NCI-H69 (cell line): ENCODE measurements at regions not wholly inside any gene's neighbourhood (a gene's known extent, or its start where the extent isn't known, plus 50 kb on each side); places are given as distances from the start of the nearest gene placed in this dataset.

Experiments
- DNase-seq: peaks from one replicate; lab custom pipeline; 2025; lab: John Stamatoyannopoulos, UW

DNA sequence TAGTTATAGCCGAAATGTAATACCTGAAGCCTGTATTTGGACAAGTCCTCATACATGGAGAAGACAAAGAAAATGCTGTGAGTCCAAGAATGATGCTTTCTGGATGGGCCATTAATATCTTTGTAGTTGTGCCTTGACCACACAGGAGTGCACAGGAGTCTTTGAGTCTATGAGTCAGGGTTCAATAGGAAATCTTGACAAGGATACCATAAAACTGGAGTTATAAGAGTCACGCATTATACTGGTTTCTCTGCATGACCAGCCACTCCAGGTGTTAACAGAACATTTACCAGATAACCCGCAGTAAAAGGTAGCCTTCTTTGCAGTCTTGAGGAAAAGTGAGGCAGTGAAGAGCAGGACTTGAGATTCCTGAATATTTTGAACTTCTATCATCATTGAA, 464.6 kb upstream of the PKN2 start:
- no peak for DNase-seq

DNA sequence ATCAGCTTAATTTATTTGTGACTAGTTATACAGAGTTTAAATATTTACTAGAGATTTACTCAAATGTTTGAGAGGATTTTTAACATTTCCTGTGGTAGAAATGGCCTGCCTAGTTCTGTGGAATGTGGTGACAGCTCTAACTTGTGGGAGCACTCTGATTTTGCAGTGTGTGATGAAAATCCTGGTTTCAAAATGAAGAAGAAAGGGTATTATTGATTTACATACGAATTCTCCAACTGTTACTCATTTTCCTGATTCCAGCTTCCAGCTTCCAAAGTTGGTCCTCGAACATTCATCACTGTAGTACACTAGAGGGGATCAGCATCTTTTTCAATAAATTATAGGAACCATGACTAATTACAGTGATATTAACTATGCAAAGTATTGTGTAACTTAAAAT, 462.7 kb upstream of the PKN2 start:
- DNase-seq, result no peak

DNA sequence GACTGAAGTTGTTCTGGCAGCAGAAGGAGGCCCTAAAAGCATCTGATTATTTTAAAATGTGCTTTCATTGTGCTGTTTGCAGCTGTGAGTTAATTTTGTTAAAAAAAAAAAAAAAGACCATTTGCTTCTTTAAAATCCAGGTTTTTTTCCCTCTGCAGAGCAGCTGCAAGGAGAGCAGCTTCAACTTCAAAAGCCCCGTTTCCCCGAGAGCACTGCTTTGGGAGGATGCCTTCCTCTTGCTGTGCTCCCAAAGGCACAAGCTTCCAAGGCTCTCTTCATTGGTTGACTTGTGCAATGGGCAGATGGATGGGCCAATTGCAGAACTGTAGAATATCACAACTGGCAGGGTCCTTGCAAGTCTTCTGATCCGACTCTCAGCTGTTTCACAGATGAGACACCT, 459.2 kb upstream of the PKN2 start:
- DNase-seq, result no peak

DNA sequence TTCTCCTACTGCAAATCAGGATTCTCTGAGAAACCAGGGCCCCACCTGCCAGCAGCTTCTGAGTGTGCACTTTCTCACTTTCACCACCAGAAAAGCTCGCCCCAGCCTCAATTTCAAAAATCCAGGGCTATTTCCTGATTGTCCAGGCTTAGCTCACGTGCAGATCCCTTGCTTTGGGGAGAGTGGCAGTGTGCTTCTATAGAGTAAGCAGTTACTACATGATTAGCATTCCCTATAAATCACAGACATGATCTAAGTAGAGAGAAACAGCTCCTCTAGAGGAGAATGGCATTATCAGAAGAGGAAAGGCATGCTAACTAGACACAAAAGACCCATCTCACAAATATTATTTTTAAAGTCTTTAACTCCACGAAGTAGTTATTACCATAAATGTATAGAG, 456.0 kb upstream of the PKN2 start:
- DNase-seq, result no peak

DNA sequence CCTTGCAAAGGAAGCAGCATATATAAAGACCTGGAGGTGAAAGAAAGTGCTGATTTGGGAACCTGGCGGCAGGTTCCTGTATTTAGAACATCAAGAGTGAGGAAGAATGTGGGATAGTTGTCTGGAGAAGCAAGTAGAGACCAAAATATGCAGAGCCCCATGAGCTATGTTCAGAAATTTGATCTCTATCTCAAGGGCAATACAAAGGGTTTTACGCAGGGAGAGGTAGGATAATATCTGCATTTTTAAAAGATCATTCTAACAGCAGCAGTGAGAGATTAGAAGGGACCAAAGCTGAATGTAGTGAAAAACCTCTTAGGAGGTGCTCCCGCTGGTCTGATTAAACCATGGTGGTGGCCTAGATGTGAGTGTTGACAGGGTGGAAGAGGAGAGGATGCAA, 453.9 kb upstream of the PKN2 start:
- DNase-seq, result no peak

DNA sequence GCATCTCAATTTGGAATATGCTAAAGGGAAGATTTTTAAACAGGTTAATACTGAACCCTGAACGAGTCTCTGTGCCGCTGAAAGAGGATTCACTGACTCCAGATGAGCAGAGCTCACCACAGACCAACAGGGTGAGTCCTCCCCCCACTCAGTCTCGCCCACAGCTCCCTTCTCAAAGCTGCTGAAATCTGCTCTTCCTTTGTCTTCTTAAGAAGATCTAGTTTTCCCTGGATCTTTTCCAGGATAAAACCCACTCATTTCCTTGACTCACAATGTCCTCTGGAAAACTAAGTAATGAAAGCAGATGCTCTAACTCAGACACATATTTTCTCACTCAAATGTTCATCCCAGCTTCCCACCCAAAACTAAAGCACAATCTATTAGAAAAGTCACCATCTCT, 447.0 kb upstream of the PKN2 start:
- no peak for DNase-seq

DNA sequence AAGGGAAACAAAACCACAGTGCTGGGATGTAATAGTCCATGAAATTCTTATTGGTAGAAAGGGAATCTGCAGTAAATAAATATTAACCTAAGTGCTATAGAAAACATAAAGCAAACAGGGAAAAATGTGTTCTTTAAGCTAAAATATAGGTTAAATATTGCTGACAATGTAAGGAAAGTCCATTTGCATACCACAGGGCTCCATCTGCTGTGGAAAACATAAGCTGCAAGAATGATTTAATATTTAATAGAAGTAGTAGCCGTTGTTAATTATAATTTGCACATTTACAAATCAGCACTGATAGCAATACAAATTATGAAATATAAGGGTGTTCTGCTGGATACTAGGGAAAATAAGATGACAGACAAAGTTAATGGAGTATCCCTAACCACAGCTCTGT, 444.9 kb upstream of the PKN2 start:
- no peak for DNase-seq

DNA sequence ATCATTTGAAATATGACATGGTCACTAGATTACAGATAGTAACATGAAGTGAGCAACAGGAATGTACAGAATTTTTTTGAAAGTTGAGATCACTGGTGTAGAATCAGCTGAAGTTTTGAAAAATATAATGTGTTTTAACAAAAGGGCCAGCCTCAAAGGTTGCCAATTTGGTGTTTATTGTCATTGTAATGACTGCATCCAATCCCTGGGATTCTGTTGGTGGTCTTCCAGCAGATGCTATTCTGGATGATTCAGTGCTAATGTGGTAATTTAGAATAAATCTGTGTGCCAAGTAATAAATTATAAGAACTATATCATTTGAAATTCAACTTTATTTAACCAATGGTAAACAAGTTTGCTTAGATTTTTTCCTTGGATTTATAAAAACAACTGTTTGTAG, 436.4 kb upstream of the PKN2 start:
- no peak for DNase-seq

DNA sequence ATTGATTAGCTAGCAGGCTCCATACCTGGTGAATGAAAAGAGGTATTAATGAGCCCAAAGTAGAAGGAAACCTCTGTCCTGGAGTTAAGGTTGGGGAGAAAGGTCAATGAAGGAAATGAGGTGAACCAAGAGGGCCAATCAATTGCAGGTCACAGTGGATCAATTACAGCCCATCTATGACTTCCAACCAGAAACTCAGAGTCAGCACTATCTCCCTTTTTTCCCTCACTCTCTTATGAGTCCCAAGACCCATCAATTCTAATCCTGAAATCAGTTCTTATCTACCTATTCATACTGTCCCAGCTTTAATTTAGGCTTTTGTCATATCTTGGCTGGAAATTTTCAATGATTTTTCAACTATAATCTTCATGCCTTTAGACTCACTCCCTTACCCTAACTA, 433.2 kb upstream of the PKN2 start:
- DNase-seq, result no peak

DNA sequence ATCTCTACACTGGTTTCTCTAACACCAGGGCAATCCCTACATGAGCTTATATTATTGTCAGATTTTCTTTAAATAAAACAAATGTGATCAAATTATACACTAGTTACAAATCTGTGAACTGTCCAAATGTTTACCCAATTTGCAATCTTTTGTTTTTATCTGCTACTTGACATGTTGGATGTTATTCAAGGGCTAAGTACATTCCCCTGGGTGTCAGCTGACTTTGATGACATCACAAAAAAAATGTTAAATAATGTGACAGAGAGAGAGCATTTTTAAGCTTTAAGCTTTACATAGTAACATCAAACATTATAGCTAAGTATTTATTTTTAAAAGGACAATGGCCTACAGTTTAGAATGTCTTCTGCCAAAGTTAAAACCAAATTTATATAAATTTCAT, 431.3 kb upstream of the PKN2 start:
- no peak for DNase-seq

DNA sequence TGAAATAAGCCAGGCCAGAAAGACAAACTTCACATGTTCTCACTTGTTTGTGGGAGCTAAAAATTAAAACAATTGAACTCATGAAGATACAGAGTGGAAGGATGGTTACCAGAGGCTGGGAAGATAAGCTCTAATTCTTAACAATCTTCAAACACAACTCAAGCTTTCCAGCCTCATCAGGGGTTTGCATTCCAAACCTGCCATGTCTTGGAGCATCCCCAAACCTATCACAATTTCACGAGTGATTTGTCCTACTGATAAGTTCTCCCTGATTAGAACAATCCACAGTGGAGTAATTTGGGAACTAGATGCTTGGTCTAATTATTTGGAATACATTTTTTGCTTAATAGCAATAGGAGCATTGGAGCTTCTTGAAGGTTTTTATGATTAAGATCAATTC, 418.5 kb upstream of the PKN2 start:
- DNase-seq, result no peak

DNA sequence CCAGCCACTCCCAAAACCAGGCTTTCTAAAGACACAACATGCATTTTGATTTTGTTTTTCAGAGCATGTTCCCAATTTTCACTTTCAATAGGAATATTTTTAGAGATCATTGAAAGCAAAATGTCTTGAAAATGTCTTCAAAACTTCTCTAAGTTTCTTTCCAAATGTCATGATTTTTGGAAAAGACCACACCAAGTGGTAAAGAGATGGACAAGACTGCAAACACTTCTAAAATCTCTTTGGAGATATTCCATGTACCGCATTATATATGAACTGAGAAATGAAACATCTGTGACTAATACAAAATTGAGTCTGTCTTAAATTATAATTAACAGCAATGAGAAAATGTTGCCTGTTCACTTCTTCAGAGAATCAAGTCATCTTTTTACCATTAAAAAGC, 418.0 kb upstream of the PKN2 start:
- no peak for DNase-seq

DNA sequence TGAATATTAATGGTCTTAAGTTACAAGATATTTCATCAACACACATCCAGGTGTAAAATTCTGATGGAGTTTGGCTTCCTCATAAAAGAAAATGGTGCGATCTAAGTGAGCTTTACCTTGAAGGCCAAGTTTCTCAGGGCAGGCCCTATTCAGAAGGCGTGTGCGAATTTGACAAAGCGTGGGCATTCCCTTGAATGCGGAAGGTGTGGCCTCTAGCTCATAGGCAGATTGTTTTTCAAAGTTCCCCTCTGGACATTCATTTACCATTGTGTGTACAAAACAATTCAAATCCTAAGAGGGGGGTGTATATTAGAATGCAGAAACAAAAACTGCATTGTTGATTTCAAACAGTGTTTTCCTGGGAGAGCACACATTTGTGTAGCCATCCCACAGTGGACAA, 411.9 kb upstream of the PKN2 start:
- DNase-seq, result no peak

DNA sequence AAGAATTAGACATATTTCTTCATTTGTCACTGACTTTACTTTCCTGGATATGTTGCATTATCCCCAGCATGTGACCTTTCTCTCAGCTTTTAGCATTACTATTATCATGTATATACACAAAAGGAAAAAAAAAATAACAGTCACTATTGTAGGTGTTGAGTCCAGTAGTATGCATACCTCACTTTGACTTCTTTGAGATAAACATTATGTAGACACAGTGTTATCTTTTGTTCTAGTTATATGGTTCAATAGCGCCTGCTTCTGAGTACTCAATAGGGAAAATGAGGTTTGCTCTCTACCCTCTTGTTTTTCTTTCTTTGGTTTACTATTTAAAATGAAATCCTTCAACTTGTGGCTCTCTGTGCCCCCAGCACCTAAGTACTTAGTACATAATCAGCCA, 409.6 kb upstream of the PKN2 start:
- no peak for DNase-seq

DNA sequence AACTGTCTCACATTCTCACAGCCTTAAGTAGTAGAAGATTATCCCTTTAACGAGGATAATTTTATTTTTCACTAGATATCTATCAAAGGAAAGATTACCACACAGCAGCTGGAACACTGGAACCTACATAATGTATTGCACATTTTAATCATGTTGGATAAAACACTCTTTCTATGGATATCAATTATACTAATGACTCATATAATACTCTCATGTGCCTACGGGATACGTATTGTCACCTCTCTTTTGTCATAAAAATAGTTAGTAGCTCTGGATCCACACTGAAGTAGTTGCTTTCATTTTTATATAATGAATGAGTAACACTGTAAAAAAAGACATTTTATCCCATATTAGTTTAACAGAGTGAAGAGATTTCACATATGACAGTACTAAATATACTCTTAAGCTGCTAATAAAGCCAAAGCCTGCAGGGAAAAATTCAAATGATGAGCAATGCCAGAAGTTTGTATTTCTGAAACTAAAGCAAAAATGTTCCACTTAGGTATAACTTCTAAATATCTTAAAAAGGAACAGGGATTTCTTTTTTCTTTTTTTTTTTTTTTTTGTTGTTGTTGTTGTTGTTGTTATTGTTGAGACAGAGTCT, 408.7 kb upstream of the PKN2 start:
- DNase-seq, result no peak

DNA sequence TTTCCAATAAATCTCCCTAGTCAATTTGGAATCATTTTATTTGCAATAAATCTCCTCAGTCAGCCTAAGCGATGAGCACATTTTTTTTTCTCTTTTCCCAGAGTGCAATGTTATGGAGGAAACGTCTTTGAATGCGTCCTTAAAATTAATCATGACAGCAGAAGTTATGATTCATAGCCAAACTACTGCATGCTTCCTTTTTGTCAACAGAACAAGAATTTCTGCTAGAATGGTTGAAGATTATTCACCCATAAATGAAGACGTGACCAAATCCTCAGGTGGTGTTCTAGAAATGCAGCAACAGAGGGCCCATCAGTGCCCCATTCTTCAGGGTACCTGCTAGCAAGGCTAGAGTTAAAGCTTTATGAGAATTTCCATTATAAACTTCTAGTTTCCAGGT, 407.9 kb upstream of the PKN2 start:
- DNase-seq, result no peak

DNA sequence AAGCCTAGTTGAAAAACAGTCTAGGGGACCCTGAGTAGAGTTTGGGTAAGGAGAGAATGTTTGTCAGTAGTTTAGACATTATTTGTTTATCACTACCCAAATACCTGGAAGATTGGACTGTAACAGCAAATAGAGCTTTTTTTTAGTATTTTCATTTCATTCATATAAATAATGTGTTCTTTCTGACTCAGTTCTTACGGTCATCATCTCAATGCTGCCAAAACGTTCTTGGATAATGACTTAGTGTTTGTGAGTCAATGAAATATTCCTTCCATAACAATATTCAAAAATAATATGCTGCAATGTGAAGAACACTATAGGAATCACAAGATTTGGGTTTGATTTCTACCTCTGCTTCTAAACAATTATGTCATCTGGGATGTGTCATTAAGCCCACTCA, 400.0 kb upstream of the PKN2 start:
- no peak for DNase-seq

DNA sequence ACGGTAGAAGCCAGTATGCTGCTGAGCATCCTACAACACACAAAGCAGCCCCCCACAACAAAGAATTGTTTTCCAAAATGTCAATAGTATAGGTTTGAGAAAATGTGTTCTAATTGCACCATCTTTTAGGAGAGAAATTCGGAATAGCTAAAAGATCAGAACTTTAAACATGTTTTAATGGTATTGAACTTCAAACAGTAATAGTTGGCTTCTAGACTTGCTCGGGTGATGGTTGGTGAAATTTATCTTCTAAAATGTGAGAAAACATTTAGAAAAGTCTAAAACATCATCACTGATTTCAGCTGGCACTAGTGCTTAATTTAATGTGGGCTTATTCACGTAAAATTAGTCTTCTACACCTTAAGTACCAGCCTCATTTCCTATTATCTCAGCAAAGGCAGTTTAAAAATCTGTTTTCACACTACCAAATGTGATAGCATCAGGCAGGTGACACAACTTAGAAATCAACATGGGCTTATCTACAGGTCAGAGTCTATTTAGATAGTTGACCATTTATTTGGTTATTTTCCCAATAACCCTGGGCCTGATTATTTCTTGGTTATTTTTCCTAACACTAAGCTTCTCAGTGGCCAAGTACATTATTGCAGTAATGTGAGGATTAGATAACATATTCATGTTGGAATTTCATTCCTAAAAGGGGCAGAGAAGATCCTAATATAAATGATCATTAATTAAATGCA, 399.3 kb upstream of the PKN2 start:
- no peak for DNase-seq

DNA sequence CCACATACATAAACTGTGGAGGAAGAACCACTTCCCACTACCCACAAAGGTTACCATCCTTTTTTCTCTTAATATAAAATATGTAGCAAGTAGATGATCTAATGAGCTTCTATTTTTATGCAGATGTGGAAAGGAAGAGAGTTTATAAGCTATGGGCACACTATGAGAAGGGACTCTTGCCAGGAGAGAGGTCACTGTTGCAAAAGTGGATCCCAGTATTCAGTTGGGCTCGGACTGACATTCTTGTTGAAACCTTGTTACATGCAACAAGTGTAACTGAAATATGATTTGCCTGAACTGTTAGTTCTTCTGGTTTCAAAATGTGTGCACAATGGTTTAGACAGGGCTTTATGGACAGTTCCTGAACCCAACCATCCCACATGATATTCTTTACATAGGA, 397.4 kb upstream of the PKN2 start:
- DNase-seq, result no peak

DNA sequence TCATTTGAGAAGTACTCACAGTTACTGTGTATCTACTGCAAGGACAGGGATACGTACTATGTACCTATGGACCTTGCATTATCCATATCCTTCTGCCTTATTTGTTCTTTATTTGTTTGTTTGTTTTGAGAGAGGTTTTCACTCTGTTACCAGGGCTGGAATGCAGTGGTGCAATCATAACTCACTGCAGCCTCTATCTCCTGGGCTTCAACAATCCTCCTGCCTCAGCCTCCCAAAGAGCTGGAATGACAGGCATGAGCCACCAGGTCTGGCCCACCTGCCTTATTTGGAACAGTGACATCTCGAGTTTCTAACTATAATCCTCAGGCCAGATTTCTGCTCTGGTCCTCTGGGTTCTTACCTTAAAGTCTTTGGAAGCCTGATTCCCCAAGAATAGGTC, 395.5 kb upstream of the PKN2 start:
- DNase-seq, result no peak

DNA sequence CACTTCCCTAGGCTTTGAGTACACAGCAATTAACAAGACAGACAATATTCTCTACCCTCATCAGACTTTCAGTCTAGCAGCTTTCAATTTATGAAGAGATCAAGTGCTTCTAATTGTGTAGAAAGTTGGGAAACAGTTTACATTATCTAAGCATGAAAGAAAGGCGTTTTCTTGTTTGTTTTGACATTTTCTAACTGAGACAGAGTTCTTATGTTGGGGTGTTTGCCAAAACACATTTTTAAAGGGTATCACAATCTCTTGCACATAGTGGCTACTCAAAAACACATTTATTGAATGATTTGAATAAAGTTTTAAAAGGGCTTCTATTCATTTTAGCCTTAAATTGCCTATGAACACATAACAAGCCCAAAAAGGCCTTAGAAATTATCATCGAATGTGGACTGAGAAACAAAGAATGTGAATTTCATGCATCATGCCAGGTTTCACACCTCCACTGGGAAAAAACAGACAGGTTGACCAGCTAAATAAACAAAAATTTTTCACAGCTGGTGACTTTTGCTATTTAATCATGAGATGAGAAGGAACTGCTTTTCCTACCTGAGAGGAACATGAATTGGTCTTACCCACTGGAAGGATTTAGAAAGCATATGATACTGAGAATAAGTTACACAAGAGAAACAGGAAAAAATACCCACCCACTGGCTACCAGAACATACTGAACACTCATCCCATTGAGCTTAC, 394.5 kb upstream of the PKN2 start:
- DNase-seq, result no peak

DNA sequence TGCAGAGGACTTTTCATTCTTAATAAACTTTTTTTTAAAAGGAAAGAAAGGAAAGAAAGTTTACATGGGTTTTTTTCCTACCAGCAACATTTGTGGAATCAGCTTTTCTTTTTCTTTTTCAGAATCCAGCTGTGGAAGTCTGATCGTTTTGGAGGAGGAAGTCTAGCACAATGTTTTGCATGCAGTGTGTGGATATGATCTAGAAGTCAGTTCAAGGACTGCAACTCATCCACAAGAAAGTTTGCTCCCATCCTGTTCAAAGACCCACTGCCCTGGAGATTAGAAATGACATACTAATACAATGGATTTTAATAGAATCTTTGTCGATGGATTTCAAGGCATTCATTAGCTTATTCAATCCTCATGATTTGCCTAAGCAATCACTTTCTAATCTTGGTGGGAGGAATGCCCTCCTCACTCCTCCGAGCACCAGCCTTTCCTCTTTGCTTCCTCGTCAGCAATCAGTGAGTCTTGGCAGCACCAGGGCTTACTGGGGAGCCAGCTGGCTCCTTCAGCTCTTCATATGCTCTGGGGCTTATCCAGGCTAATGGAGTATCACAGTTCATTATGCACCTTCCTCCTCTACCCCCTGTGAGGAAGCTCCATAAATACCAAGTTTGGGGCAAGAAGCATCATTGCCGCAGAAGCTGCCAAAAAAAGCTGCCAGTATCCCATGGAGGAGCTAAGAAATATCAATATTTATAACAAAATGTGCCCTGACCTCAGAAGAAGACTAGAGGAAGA, 392.3 kb upstream of the PKN2 start:
- no peak for DNase-seq

DNA sequence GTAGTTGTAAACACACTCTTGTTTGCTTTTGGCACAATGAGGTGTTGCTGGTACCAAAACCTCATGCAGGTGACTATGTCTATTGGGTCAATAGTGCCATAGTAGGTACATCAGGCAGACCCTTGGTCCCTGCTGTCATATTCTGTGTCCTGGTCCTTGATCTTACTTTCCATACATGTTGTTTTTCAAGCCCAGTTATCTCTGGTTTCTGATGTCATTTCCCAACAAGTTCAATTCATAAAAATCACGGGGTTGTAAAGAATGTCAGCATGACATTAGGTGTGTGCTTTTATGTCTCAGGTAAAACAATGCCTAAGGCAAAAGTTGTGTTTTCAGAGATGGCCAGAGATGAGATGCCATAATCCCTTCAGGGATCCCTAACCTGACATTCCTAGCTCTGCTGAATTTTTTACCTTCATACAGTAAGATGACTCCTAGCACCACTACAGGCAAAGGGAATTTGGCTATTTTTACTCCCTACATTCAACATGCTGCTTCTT, 390.3 kb upstream of the PKN2 start:
- DNase-seq, result no peak
